A172 (cell line): ENCODE measurements at regions not wholly inside any gene's neighbourhood (a gene's known extent, or its start where the extent isn't known, plus 50 kb on each side); places are given as distances from the start of the nearest gene placed in this dataset.
A peak's percentile ranks its signal among the peaks of the same experiment; 100 is the strongest.

Source experiments
- DNase-seq: peaks from one replicate; pipeline ENCODE4 v3.0.0-alpha.2; 2015; ENCODE audit warnings: low spot score

GRCh38 chrX:10288373-10288975, 131.7 kb downstream of the CLCN4 start:
- DNase-seq: peak; percentile 25

GRCh38 chrX:10296576-10296975, 139.8 kb downstream of the CLCN4 start:
- DNase-seq: peak; percentile 17

GRCh38 chrX:10310511-10310910, 153.7 kb downstream of the CLCN4 start:
- no peak for DNase-seq

- no peak for DNase-seq
Measured at GRCh38 chrX:10314530-10315104, 157.8 kb downstream of the CLCN4 start.

GRCh38 chrX:10325611-10326010, 168.8 kb downstream of the CLCN4 start:
- DNase-seq: peak; percentile 3

GRCh38 chrX:10326578-10326977, 169.8 kb downstream of the CLCN4 start:
- DNase-seq: peak; percentile 55

- DNase-seq: peak; percentile 82
Measured at GRCh38 chrX:10327651-10328050, 170.9 kb downstream of the CLCN4 start.

- DNase-seq: no peak
Measured at GRCh38 chrX:10329984-10330383, 173.2 kb downstream of the CLCN4 start.

- DNase-seq: no peak
Measured at GRCh38 chrX:10341309-10341708, 184.5 kb downstream of the CLCN4 start.

- no peak for DNase-seq
Measured at GRCh38 chrX:10350221-10350620, 193.4 kb downstream of the CLCN4 start.

- peak; percentile 44 for DNase-seq
Measured at GRCh38 chrX:10350981-10351380, 194.2 kb downstream of the CLCN4 start.

GRCh38 chrX:10352536-10352935, 195.8 kb downstream of the CLCN4 start:
- DNase-seq: no peak

GRCh38 chrX:10356979-10357378, 200.2 kb downstream of the CLCN4 start:
- DNase-seq: no peak

- no peak for DNase-seq
Measured at GRCh38 chrX:10358958-10359357, 202.2 kb downstream of the CLCN4 start.

GRCh38 chrX:10360116-10360515, 203.3 kb downstream of the CLCN4 start:
- peak; percentile 10 for DNase-seq

GRCh38 chrX:10365532-10366265, 208.9 kb downstream of the CLCN4 start:
- no peak for DNase-seq

- no peak for DNase-seq
Measured at GRCh38 chrX:10367406-10367805, 210.6 kb downstream of the CLCN4 start.

GRCh38 chrX:10370976-10371375, 214.2 kb downstream of the CLCN4 start:
- no peak for DNase-seq

- no peak for DNase-seq
Measured at GRCh38 chrX:10377427-10377826, 220.7 kb downstream of the CLCN4 start.

GRCh38 chrX:10379878-10380277, 223.1 kb downstream of the CLCN4 start:
- no peak for DNase-seq

GRCh38 chrX:10380300-10380699, 223.5 kb downstream of the CLCN4 start:
- DNase-seq: no peak

- DNase-seq: no peak
Measured at GRCh38 chrX:10381193-10381592, 224.4 kb downstream of the CLCN4 start.

GRCh38 chrX:10387011-10387410, 230.2 kb downstream of the CLCN4 start:
- peak; percentile 22 for DNase-seq
